ENCODE measurements at regions not wholly inside any gene's neighbourhood (a gene's known extent, or its start where the extent isn't known, plus 50 kb on each side); places are given as distances from the start of the nearest gene placed in this dataset.

DNA sequence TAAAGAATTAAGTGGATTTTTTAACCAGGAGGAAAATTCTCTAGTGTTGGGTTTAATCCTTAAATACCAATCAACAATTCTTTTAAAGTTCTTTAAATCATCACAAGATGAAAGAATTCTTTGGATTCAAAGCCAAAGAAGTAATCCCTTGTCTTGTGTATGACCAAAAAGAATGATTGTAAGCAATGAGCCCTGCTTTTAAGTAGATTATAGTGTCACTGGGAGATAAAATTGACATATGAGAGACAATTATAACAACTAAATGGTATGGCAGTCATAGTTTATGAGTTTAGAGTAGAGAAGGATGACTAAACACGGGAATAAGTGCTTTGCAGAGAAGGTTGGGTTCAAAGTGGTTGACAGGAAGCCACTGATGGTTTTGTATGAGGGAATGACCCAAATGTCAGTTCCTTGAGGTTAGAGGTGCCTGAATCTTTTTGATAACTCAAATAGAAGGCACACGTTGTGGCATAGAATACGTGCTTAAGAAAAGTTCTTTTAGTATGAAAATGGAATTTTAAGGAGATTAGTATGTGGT is 199.6 kb upstream of the TCF4 start:
- intact Hi-C loops (cut with micrococcal nuclease; ENCODE audit: unreplicated experiment) = no loop called here
- H3K27me3 ChIP-seq (ENCODE audit: control insufficient read depth, insufficient read depth, low read length) = no peaks in the 10 kb centered on the region
- no peak for DNase-seq (ENCODE audit: low read depth, low spot score)
- in situ Hi-C loops (cut with HindIII; ENCODE audit: low pct_unique_long_range_greater_than_20kb, low sequenced_read_pairs) = no loop called here
- no peak overlapping the region for H3K27ac ChIP-seq (ENCODE audit: low read length)
- ChIA-PET POLR2A (no interaction called here), CTCF (no interaction called here)
- H3K4me3 ChIP-seq (ENCODE audit: low read depth in 2 of 2, low read length in 2 of 2) = no peak overlapping the region
- no peak for ATAC-seq
- TF ChIP-seq SIN3A (IDR thresholded peaks at IDR 0.05; ENCODE audit: borderline replicate concordance, insufficient read depth, low read depth, low read length) (no peak), POLR2AphosphoS5 (IDR thresholded peaks at IDR 0.05; ENCODE audit: low read depth, low read length) (no peak), TCF7L2 (IDR thresholded peaks at IDR 0.05; ENCODE audit: low read depth, low read length) (no peak)
- TF ChIP-seq, protein P1, sequence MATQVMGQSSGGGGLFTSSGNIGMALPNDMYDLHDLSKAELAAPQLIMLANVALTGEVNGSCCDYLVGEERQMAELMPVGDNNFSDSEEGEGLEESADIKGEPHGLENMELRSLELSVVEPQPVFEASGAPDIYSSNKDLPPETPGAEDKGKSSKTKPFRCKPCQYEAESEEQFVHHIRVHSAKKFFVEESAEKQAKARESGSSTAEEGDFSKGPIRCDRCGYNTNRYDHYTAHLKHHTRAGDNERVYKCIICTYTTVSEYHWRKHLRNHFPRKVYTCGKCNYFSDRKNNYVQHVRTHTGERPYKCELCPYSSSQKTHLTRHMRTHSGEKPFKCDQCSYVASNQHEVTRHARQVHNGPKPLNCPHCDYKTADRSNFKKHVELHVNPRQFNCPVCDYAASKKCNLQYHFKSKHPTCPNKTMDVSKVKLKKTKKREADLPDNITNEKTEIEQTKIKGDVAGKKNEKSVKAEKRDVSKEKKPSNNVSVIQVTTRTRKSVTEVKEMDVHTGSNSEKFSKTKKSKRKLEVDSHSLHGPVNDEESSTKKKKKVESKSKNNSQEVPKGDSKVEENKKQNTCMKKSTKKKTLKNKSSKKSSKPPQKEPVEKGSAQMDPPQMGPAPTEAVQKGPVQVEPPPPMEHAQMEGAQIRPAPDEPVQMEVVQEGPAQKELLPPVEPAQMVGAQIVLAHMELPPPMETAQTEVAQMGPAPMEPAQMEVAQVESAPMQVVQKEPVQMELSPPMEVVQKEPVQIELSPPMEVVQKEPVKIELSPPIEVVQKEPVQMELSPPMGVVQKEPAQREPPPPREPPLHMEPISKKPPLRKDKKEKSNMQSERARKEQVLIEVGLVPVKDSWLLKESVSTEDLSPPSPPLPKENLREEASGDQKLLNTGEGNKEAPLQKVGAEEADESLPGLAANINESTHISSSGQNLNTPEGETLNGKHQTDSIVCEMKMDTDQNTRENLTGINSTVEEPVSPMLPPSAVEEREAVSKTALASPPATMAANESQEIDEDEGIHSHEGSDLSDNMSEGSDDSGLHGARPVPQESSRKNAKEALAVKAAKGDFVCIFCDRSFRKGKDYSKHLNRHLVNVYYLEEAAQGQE (IDR thresholded peaks at IDR 0.05; ENCODE audit: insufficient read depth in 1 of 2, low read depth in 2 of 2, low read length in 1 of 2) = no peak
- TF ChIP-seq, protein P2, sequence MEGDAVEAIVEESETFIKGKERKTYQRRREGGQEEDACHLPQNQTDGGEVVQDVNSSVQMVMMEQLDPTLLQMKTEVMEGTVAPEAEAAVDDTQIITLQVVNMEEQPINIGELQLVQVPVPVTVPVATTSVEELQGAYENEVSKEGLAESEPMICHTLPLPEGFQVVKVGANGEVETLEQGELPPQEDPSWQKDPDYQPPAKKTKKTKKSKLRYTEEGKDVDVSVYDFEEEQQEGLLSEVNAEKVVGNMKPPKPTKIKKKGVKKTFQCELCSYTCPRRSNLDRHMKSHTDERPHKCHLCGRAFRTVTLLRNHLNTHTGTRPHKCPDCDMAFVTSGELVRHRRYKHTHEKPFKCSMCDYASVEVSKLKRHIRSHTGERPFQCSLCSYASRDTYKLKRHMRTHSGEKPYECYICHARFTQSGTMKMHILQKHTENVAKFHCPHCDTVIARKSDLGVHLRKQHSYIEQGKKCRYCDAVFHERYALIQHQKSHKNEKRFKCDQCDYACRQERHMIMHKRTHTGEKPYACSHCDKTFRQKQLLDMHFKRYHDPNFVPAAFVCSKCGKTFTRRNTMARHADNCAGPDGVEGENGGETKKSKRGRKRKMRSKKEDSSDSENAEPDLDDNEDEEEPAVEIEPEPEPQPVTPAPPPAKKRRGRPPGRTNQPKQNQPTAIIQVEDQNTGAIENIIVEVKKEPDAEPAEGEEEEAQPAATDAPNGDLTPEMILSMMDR (IDR thresholded peaks at IDR 0.05) = no peak
- no peaks in the 10 kb centered on the region; the same call in 1 of the 2 replicates for H3K36me3 ChIP-seq (ENCODE audit: control insufficient read depth, insufficient read depth, low read length)
- no peaks in the 10 kb centered on the region for H3K4me1 ChIP-seq (ENCODE audit: control insufficient read depth, insufficient read depth, low read length)
- H3K9me3 ChIP-seq (ENCODE audit: control insufficient read depth, insufficient read depth, low read depth, low read length) = no peaks in the 10 kb centered on the region
- no TSS peak for BruUV-seq (replicated peaks)

DNA sequence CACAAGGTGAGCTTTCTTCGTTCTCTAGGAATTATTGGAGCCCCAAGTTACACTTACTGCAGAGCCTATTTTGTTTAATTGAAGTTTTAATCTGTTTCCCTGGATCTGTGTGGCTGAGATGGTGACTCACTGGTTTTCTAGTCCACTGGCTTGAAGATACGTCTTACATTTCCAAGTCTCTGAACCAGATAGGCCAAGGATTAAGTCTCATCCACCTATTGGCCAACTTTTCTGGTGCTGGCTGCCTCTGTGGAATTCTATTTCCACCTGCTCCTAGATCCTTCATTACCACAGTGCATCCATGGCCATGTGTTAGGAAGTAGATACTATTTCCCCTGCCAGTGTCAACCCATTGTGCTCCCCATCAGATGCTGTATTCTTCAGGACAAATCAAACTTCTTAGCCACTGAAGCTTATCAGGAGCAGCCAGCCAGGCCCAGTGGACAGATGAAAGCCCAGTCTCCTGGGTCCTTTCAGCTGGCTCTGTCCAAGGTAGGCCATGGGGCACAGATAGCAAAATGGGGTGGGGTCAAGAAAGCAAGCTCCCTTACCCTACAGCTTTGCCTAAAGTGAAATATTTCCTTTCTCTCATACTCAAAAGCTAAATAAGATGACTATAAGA is 198.8 kb upstream of the TCF4 start:
- H3K9me3 ChIP-seq (ENCODE audit: control insufficient read depth, insufficient read depth, low read depth, low read length) = no peaks in the 10 kb centered on the region
- ATAC-seq = no peak
- no peak overlapping the region for H3K4me3 ChIP-seq (ENCODE audit: low read depth in 2 of 2, low read length in 2 of 2)
- BruUV-seq (replicated peaks) = no TSS peak
- intact Hi-C loops (cut with micrococcal nuclease; ENCODE audit: unreplicated experiment) = no loop called here
- H3K4me1 ChIP-seq (ENCODE audit: control insufficient read depth, insufficient read depth, low read length) = no peaks in the 10 kb centered on the region
- no peak overlapping the region for H3K27ac ChIP-seq (ENCODE audit: low read length)
- no peak for DNase-seq (ENCODE audit: low read depth, low spot score)
- in situ Hi-C loops (cut with HindIII; ENCODE audit: low pct_unique_long_range_greater_than_20kb, low sequenced_read_pairs) = no loop called here
- H3K36me3 ChIP-seq (ENCODE audit: control insufficient read depth, insufficient read depth, low read length) = no peaks in the 10 kb centered on the region; the same call in 1 of the 2 replicates
- ChIA-PET CTCF (no interaction called here), POLR2A (no interaction called here)
- no peak for TF ChIP-seq TCF7L2 (IDR thresholded peaks at IDR 0.05; ENCODE audit: low read depth, low read length)
- TF ChIP-seq SIN3A (IDR thresholded peaks at IDR 0.05; ENCODE audit: borderline replicate concordance, insufficient read depth, low read depth, low read length) = no peak
- TF ChIP-seq, protein P2 (IDR thresholded peaks at IDR 0.05) = no peak
- no peak for TF ChIP-seq POLR2AphosphoS5 (IDR thresholded peaks at IDR 0.05; ENCODE audit: low read depth, low read length)
- TF ChIP-seq, protein P1 (IDR thresholded peaks at IDR 0.05; ENCODE audit: insufficient read depth in 1 of 2, low read depth in 2 of 2, low read length in 1 of 2) = no peak
- no peaks in the 10 kb centered on the region for H3K27me3 ChIP-seq (ENCODE audit: control insufficient read depth, insufficient read depth, low read length)

Data from Panc1 (cell line).